ENCODE measurements at regions not wholly inside any gene's neighbourhood (a gene's known extent, or its start where the extent isn't known, plus 50 kb on each side); places are given as distances from the start of the nearest gene placed in this dataset.

DNA sequence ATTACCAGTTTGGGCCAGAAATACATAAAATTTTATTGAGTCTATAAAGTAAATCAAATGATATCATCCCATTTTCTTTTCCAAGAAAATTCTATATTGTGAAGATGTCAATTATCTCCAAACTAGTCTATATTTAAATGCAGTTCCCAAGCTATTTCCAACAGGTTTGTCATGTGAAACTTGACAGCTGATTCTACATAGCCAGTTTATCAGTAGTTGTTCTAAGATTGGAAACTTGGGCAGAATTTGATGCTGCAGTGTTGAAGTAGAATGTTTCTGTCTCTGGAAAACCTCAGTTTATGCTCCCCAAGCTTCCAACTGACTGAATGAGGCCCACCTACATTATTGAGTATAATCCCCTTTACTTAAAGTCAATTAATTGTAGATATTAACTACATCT, 994.1 kb downstream of the PCDH7 start:
- Mint-ChIP-seq H3K4me1 (no peaks in the 10 kb centered on the region), H3K36me3 (ENCODE audit: insufficient read depth in 1 of 3, low read depth in 3 of 3) (no peaks in the 10 kb centered on the region), H3K9me3 (peaks cover 2 to 4% of the 10 kb centered on the region in 2 experiments; a peak in 3 of 5 replicates), H3K27ac (no peak overlapping the region), H3K4me3 (no peak overlapping the region), H3K27me3 (ENCODE audit: low read depth) (no peaks in the 10 kb centered on the region)
- no peaks in the 10 kb centered on the region for H3K79me2 ChIP-seq (ENCODE audit: insufficient read depth, low read length)
- no peaks in the 10 kb centered on the region for H3K23me2 ChIP-seq (ENCODE audit: insufficient read length, low read depth, low read length, poor library complexity, severe bottlenecking)
- H4K8ac ChIP-seq (replicated peaks; ENCODE audit: insufficient read length, low read depth, low read length): no peak overlapping the region
- H4K5ac ChIP-seq (ENCODE audit: insufficient read length, low read depth, low read length): no peak overlapping the region
- no peak overlapping the region for H3K23ac ChIP-seq (ENCODE audit: insufficient read length, low read depth, low read length)
- H3K56ac ChIP-seq (ENCODE audit: insufficient read length, low read depth, low read length): no peak overlapping the region
- TF ChIP-seq, protein P1, sequence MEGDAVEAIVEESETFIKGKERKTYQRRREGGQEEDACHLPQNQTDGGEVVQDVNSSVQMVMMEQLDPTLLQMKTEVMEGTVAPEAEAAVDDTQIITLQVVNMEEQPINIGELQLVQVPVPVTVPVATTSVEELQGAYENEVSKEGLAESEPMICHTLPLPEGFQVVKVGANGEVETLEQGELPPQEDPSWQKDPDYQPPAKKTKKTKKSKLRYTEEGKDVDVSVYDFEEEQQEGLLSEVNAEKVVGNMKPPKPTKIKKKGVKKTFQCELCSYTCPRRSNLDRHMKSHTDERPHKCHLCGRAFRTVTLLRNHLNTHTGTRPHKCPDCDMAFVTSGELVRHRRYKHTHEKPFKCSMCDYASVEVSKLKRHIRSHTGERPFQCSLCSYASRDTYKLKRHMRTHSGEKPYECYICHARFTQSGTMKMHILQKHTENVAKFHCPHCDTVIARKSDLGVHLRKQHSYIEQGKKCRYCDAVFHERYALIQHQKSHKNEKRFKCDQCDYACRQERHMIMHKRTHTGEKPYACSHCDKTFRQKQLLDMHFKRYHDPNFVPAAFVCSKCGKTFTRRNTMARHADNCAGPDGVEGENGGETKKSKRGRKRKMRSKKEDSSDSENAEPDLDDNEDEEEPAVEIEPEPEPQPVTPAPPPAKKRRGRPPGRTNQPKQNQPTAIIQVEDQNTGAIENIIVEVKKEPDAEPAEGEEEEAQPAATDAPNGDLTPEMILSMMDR (conservative IDR thresholded peaks at IDR 0.05): no peak
- no peak overlapping the region for H4K91ac ChIP-seq (ENCODE audit: insufficient read length, low read depth, low read length)
- no peak overlapping the region for H3K27ac ChIP-seq (ENCODE audit: insufficient read length, low read depth, low read length)
- no peak overlapping the region for H3K18ac ChIP-seq (ENCODE audit: insufficient read length, low read depth, low read length)
- no peak overlapping the region for H2BK5ac ChIP-seq (ENCODE audit: insufficient read length, low read length)
- no peaks in the 10 kb centered on the region for H3K27me3 ChIP-seq (ENCODE audit: insufficient read depth, low read length)
- no peak overlapping the region for H2BK12ac ChIP-seq (ENCODE audit: insufficient read length, low read depth, low read length)
- no peaks in the 10 kb centered on the region for H3K9me3 ChIP-seq (ENCODE audit: control insufficient read depth, low read depth, low read length)
- H3K14ac ChIP-seq (ENCODE audit: insufficient read depth, low read length): no peak overlapping the region
- H3K4ac ChIP-seq (ENCODE audit: low read depth, low read length): no peak overlapping the region
- H2BK15ac ChIP-seq (ENCODE audit: low read depth, low read length): no peak overlapping the region
- no peaks in the 10 kb centered on the region for H3K79me1 ChIP-seq (ENCODE audit: insufficient read depth, low read depth, low read length, poor library complexity, severe bottlenecking)
- no peak overlapping the region for H2AFZ ChIP-seq (ENCODE audit: low read length)
- no peak overlapping the region for H3K9ac ChIP-seq (ENCODE audit: extremely low read depth, insufficient read length, low read length)
- no peaks in the 10 kb centered on the region for H3K4me1 ChIP-seq (ENCODE audit: insufficient read depth, low read length)
- H3K4me2 ChIP-seq (ENCODE audit: insufficient read depth, insufficient read length, low read length): no peak overlapping the region
- no peak overlapping the region for H2BK120ac ChIP-seq (ENCODE audit: low read depth, low read length, poor library complexity, severe bottlenecking)
- H4K20me1 ChIP-seq (ENCODE audit: control insufficient read depth, insufficient read depth, insufficient read length): no peaks in the 10 kb centered on the region
- H2AK5ac ChIP-seq (ENCODE audit: insufficient read length, low read length): no peak overlapping the region
- H3T11ph ChIP-seq (ENCODE audit: low read length): no peak overlapping the region
- H2BK20ac ChIP-seq (ENCODE audit: low read depth, low read length, poor library complexity, severe bottlenecking): no peak overlapping the region
- DNase-seq: no peak

Data from H9 (cell line).